ENCODE measurements at regions not wholly inside any gene's neighbourhood (a gene's known extent, or its start where the extent isn't known, plus 50 kb on each side); places are given as distances from the start of the nearest gene placed in this dataset.
"Not testable (repeated sequence)": the region's sequence is repeated elsewhere in the genome, so short reads cannot be mapped to it uniquely, and the experiment has no call there.

- no peak for FAIRE-seq
- no peak for DNase-seq (ENCODE audit: extremely low spot score, insufficient read length, low read depth)
Observed at GRCh38 chrX:1140236-1140681, 72.2 kb downstream of the CRLF2 start.

- FAIRE-seq (no peak), DNase-seq (ENCODE audit: extremely low spot score, insufficient read length, low read depth) (no peak)
Observed at GRCh38 chrX:1139185-1139500, 73.3 kb downstream of the CRLF2 start.

GRCh38 chrX:1138476-1139184 lies 73.8 kb downstream of the CRLF2 start:
- DNase-seq (ENCODE audit: extremely low spot score, insufficient read length, low read depth) (no peak), FAIRE-seq (no peak)

- FAIRE-seq = no peak
- DNase-seq (ENCODE audit: extremely low spot score, insufficient read length, low read depth) = no peak
Observed at GRCh38 chrX:1137531-1137930, 74.9 kb downstream of the CRLF2 start.

- not testable (repeated sequence) for FAIRE-seq; DNase-seq (ENCODE audit: extremely low spot score, insufficient read length, low read depth)
Observed at GRCh38 chrX:1136582-1136981, 75.9 kb downstream of the CRLF2 start.

GRCh38 chrX:1134976-1135375 lies 77.5 kb downstream of the CRLF2 start:
- no peak for DNase-seq (ENCODE audit: extremely low spot score, insufficient read length, low read depth)
- FAIRE-seq = no peak

GRCh38 chrX:1134156-1134555 lies 78.3 kb downstream of the CRLF2 start:
- FAIRE-seq = no peak
- no peak for DNase-seq (ENCODE audit: extremely low spot score, insufficient read length, low read depth)

GRCh38 chrX:1126738-1127137 lies 85.7 kb downstream of the CRLF2 start:
- FAIRE-seq (no peak), DNase-seq (ENCODE audit: extremely low spot score, insufficient read length, low read depth) (no peak)

- FAIRE-seq (no peak), DNase-seq (ENCODE audit: extremely low spot score, insufficient read length, low read depth) (no peak)
Observed at GRCh38 chrX:1124531-1124930, 87.9 kb downstream of the CRLF2 start.

- FAIRE-seq; DNase-seq (ENCODE audit: extremely low spot score, insufficient read length, low read depth): not testable (repeated sequence)
Observed at GRCh38 chrX:1122851-1123250, 89.6 kb downstream of the CRLF2 start.

- FAIRE-seq (no peak), DNase-seq (ENCODE audit: extremely low spot score, insufficient read length, low read depth) (no peak)
Observed at GRCh38 chrX:1119275-1119674, 93.2 kb downstream of the CRLF2 start.

GRCh38 chrX:1118572-1119199 lies 93.8 kb downstream of the CRLF2 start:
- no peak for FAIRE-seq
- no peak for DNase-seq (ENCODE audit: extremely low spot score, insufficient read length, low read depth)

GRCh38 chrX:1115411-1115810 lies 97.0 kb downstream of the CRLF2 start:
- not testable (repeated sequence) for DNase-seq (ENCODE audit: extremely low spot score, insufficient read length, low read depth); FAIRE-seq

- DNase-seq (ENCODE audit: extremely low spot score, insufficient read length, low read depth) (no peak), FAIRE-seq (no peak)
Observed at GRCh38 chrX:1112321-1112720, 100.1 kb downstream of the CRLF2 start.

- FAIRE-seq (no peak), DNase-seq (ENCODE audit: extremely low spot score, insufficient read length, low read depth) (no peak)
Observed at GRCh38 chrX:1111601-1112300, 100.7 kb downstream of the CRLF2 start.

GRCh38 chrX:1109580-1110119 lies 102.8 kb downstream of the CRLF2 start:
- FAIRE-seq (no peak), DNase-seq (ENCODE audit: extremely low spot score, insufficient read length, low read depth) (no peak)

GRCh38 chrX:1108501-1109445 lies 103.7 kb downstream of the CRLF2 start:
- FAIRE-seq (no peak), DNase-seq (ENCODE audit: extremely low spot score, insufficient read length, low read depth) (no peak)

- FAIRE-seq (no peak), DNase-seq (ENCODE audit: extremely low spot score, insufficient read length, low read depth) (no peak)
Observed at GRCh38 chrX:1106478-1107210, 105.8 kb downstream of the CRLF2 start.

- FAIRE-seq (no peak), DNase-seq (ENCODE audit: extremely low spot score, insufficient read length, low read depth) (no peak)
Observed at GRCh38 chrX:1105671-1106419, 106.6 kb downstream of the CRLF2 start.
